Stomach (tissue), 4 donors: ENCODE measurements at regions not wholly inside any gene's neighbourhood (a gene's known extent, or its start where the extent isn't known, plus 50 kb on each side); places are given as distances from the start of the nearest gene placed in this dataset.

ENCODE experiments used
- EP300 ChIP-seq: sonication (generic); formaldehyde crosslinking; IDR thresholded peaks from one replicate; pipeline ENCODE4 v1.6.1; 2017; ENCODE audit warnings: antibody characterized with exemption
- POLR2A ChIP-seq, 4 donors: fragments of 450-650 bp; IDR thresholded peaks; one replicate each; pipeline ENCODE4 v1.6.1; 2016; ENCODE audit warnings: antibody characterized with exemption in 4 of 4, control low read depth in 2 of 4, mild to moderate bottlenecking in 1 of 4, moderate library complexity in 1 of 4
- POLR2AphosphoS5 ChIP-seq, 3 donors: sonication (generic); formaldehyde crosslinking; IDR thresholded peaks; one replicate each; pipeline ENCODE4 v1.6.1; 2016; ENCODE audit warnings: antibody characterized with exemption in 3 of 3
- TF ChIP-seq, protein P1 (sequence below), 7 experiments: fragments of 450-650 bp in 4 of 7; fragments of 200-600 bp in 3 of 7; sonication (generic) in 3 of 7; IDR thresholded peaks; one replicate each; pipeline ENCODE4 v1.5.1; 2016 to 2019; ENCODE audit warnings: antibody characterized with exemption in 7 of 7, control low read depth in 2 of 7, mild to moderate bottlenecking in 1 of 7

DNA sequence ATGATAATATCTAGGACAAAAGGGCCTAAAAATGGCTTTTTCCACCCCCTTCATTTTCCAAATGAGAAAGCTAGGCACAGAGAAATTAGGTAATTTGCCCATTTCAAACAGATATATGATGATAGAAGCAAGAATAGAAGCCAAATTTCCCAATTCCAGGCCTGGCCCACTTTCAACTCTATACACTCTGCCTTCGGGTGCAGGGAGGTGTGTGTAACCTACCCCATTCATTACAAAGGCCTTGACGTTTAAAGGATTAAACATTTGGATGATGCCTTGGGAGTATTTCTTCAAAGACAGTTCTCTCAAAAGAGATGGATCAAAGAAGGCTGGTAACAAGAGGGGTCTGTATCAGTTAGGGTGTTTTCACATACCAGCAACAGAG lies 134.1 kb downstream of the CCDC34 start:
- TF ChIP-seq POLR2A (IDR thresholded peaks at IDR 0.05) (no peak), POLR2AphosphoS5 (IDR thresholded peaks at IDR 0.05) (no peak), EP300 (no peak)
- TF ChIP-seq, protein P1, sequence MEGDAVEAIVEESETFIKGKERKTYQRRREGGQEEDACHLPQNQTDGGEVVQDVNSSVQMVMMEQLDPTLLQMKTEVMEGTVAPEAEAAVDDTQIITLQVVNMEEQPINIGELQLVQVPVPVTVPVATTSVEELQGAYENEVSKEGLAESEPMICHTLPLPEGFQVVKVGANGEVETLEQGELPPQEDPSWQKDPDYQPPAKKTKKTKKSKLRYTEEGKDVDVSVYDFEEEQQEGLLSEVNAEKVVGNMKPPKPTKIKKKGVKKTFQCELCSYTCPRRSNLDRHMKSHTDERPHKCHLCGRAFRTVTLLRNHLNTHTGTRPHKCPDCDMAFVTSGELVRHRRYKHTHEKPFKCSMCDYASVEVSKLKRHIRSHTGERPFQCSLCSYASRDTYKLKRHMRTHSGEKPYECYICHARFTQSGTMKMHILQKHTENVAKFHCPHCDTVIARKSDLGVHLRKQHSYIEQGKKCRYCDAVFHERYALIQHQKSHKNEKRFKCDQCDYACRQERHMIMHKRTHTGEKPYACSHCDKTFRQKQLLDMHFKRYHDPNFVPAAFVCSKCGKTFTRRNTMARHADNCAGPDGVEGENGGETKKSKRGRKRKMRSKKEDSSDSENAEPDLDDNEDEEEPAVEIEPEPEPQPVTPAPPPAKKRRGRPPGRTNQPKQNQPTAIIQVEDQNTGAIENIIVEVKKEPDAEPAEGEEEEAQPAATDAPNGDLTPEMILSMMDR (IDR thresholded peaks at IDR 0.05) = no peak
